ENCODE measurements at regions not wholly inside any gene's neighbourhood (a gene's known extent, or its start where the extent isn't known, plus 50 kb on each side); places are given as distances from the start of the nearest gene placed in this dataset.

GRCh38 chr10:130758529-130758928, 553.0 kb downstream of the TCERG1L start:
- DNase-seq (ENCODE audit: low read depth in 2 of 2, low spot score in 1 of 2) = no peak

- no peak for DNase-seq (ENCODE audit: low read depth in 2 of 2, low spot score in 1 of 2)
Measured at GRCh38 chr10:130761032-130761575, 550.4 kb downstream of the TCERG1L start.

- no peak for DNase-seq (ENCODE audit: low read depth in 2 of 2, low spot score in 1 of 2)
Measured at GRCh38 chr10:130761788-130762301, 549.7 kb downstream of the TCERG1L start.

GRCh38 chr10:130762491-130762890, 549.0 kb downstream of the TCERG1L start:
- DNase-seq (ENCODE audit: low read depth in 2 of 2, low spot score in 1 of 2) = no peak

GRCh38 chr10:130763071-130763470, 548.5 kb downstream of the TCERG1L start:
- DNase-seq (ENCODE audit: low read depth in 2 of 2, low spot score in 1 of 2) = no peak

GRCh38 chr10:130763491-130763890, 548.0 kb downstream of the TCERG1L start:
- no peak for DNase-seq (ENCODE audit: low read depth in 2 of 2, low spot score in 1 of 2)

- no peak for DNase-seq (ENCODE audit: low read depth in 2 of 2, low spot score in 1 of 2)
Measured at GRCh38 chr10:130764651-130765050, 546.9 kb downstream of the TCERG1L start.

GRCh38 chr10:130766071-130766470, 545.5 kb downstream of the TCERG1L start:
- DNase-seq (ENCODE audit: low read depth in 2 of 2, low spot score in 1 of 2) = no peak

- no peak for DNase-seq (ENCODE audit: low read depth in 2 of 2, low spot score in 1 of 2)
Measured at GRCh38 chr10:130767116-130767730, 544.3 kb downstream of the TCERG1L start.

- no peak for DNase-seq (ENCODE audit: low read depth in 2 of 2, low spot score in 1 of 2)
Measured at GRCh38 chr10:130769146-130770017, 542.1 kb downstream of the TCERG1L start.

- DNase-seq (ENCODE audit: low read depth in 2 of 2, low spot score in 1 of 2) = no peak
Measured at GRCh38 chr10:130770018-130770630, 541.4 kb downstream of the TCERG1L start.

- DNase-seq (ENCODE audit: low read depth in 2 of 2, low spot score in 1 of 2) = no peak
Measured at GRCh38 chr10:130771491-130771946, 540.0 kb downstream of the TCERG1L start.

GRCh38 chr10:130772056-130772455, 539.5 kb downstream of the TCERG1L start:
- no peak for DNase-seq (ENCODE audit: low read depth in 2 of 2, low spot score in 1 of 2)

GRCh38 chr10:130772676-130773075, 538.8 kb downstream of the TCERG1L start:
- DNase-seq (ENCODE audit: low read depth in 2 of 2, low spot score in 1 of 2) = no peak

- no peak for DNase-seq (ENCODE audit: low read depth in 2 of 2, low spot score in 1 of 2)
Measured at GRCh38 chr10:130773941-130774340, 537.6 kb downstream of the TCERG1L start.

- DNase-seq (ENCODE audit: low read depth in 2 of 2, low spot score in 1 of 2) = no peak
Measured at GRCh38 chr10:130774871-130775270, 536.6 kb downstream of the TCERG1L start.

GRCh38 chr10:130775311-130775710, 536.2 kb downstream of the TCERG1L start:
- no peak for DNase-seq (ENCODE audit: low read depth in 2 of 2, low spot score in 1 of 2)

- no peak for DNase-seq (ENCODE audit: low read depth in 2 of 2, low spot score in 1 of 2)
Measured at GRCh38 chr10:130776724-130777123, 534.8 kb downstream of the TCERG1L start.

- DNase-seq (ENCODE audit: low read depth in 2 of 2, low spot score in 1 of 2) = no peak
Measured at GRCh38 chr10:130777507-130778165, 533.9 kb downstream of the TCERG1L start.

- no peak for DNase-seq (ENCODE audit: low read depth in 2 of 2, low spot score in 1 of 2)
Measured at GRCh38 chr10:130778166-130778545, 533.4 kb downstream of the TCERG1L start.

- DNase-seq (ENCODE audit: low read depth in 2 of 2, low spot score in 1 of 2) = no peak
Measured at GRCh38 chr10:130780763-130781162, 530.8 kb downstream of the TCERG1L start.
